ENCODE measurements at regions not wholly inside any gene's neighbourhood (a gene's known extent, or its start where the extent isn't known, plus 50 kb on each side); places are given as distances from the start of the nearest gene placed in this dataset.

DNA sequence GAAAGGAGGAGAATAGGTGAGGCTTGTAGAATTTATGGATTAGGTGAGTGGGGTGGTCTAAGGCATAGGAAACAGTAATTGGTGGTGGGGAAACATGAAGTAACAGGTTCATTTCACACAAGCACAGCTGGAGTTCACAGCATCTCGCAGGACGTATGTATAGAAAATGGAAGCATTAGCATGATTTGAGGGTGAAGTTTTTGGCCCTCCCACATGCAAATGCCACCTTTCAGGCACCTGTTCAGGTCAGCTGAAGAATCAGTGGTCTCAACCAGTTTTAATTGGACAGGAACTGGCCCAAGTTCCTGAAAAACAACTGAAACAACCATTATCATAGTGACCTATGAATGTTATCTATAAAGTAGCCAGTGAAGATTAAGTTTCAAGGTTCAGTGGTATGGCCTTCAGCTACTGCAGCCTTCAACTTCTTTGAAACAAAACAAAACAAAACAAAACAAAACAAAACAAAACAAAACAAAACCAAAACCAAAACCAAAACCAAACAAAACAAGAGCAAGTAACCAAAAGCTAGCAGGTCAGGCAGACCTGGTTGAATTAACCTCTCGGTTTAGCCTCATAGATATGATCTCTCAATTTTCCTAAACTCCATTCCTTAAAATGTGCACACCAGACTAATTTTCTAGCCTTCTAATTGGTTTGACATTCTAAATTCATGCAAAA is 102.1 kb upstream of the SPHKAP start:
- H3F3A ChIP-seq (ENCODE audit: low read depth), result no peaks in the 10 kb centered on the region
- no peaks in the 10 kb centered on the region for H3K4me1 ChIP-seq (ENCODE audit: insufficient read depth, low read length, poor library complexity, severe bottlenecking)
- H3K27me3 ChIP-seq (ENCODE audit: insufficient read depth, low read length, poor library complexity, severe bottlenecking), result no peaks in the 10 kb centered on the region
- no peaks in the 10 kb centered on the region for H3K9me3 ChIP-seq (ENCODE audit: insufficient read depth, low read depth, low read length)
- TF ChIP-seq, protein P1, sequence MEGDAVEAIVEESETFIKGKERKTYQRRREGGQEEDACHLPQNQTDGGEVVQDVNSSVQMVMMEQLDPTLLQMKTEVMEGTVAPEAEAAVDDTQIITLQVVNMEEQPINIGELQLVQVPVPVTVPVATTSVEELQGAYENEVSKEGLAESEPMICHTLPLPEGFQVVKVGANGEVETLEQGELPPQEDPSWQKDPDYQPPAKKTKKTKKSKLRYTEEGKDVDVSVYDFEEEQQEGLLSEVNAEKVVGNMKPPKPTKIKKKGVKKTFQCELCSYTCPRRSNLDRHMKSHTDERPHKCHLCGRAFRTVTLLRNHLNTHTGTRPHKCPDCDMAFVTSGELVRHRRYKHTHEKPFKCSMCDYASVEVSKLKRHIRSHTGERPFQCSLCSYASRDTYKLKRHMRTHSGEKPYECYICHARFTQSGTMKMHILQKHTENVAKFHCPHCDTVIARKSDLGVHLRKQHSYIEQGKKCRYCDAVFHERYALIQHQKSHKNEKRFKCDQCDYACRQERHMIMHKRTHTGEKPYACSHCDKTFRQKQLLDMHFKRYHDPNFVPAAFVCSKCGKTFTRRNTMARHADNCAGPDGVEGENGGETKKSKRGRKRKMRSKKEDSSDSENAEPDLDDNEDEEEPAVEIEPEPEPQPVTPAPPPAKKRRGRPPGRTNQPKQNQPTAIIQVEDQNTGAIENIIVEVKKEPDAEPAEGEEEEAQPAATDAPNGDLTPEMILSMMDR (conservative IDR thresholded peaks at IDR 0.05; ENCODE audit: low read length), result no peak
- no peak for TF ChIP-seq EZH2phosphoT487 (IDR thresholded peaks at IDR 0.05; ENCODE audit: borderline replicate concordance)
- no peak overlapping the region for H3K4me2 ChIP-seq (ENCODE audit: low read depth, low read length, poor library complexity, severe bottlenecking)
- H3K9ac ChIP-seq (ENCODE audit: low read depth, low read length, poor library complexity, severe bottlenecking), result no peak overlapping the region
- no peaks in the 10 kb centered on the region for H3K36me3 ChIP-seq (ENCODE audit: insufficient read depth, low read length)
- no peaks in the 10 kb centered on the region for H3K9me2 ChIP-seq (replicated peaks; ENCODE audit: low read depth, low read length)
- no peak overlapping the region for H2AFZ ChIP-seq (ENCODE audit: low read length)
- H3K4me3 ChIP-seq (ENCODE audit: low read length, poor library complexity, severe bottlenecking), result no peak overlapping the region
- no peaks in the 10 kb centered on the region for H4K20me1 ChIP-seq (ENCODE audit: insufficient read depth, low read length, poor library complexity, severe bottlenecking)
- no peaks in the 10 kb centered on the region for H3K79me2 ChIP-seq (ENCODE audit: insufficient read depth, low read length)

DNA sequence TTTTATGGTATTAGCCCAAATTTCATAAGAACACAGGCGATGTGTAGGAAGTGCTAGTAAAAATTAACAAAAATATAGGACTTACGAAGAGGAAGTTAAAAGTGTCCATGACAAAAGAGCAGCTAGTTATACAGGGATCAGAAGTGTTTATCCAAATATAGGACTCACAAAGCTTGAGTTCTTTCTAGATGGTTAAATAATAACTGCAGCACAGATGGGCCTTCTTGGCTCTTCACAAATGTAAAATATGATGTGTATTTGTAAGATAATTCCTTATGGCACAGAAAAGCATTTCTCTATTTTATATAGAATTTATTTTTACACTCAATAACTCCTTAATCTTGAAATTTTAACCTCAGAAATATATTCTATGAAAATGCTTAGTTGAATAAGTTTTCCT is 100.9 kb upstream of the SPHKAP start:
- H3K36me3 ChIP-seq (ENCODE audit: insufficient read depth, low read length), result no peaks in the 10 kb centered on the region
- no peak overlapping the region for H3K4me2 ChIP-seq (ENCODE audit: low read depth, low read length, poor library complexity, severe bottlenecking)
- H2AFZ ChIP-seq (ENCODE audit: low read length), result no peak overlapping the region
- no peaks in the 10 kb centered on the region for H3K9me2 ChIP-seq (replicated peaks; ENCODE audit: low read depth, low read length)
- H3K79me2 ChIP-seq (ENCODE audit: insufficient read depth, low read length), result no peaks in the 10 kb centered on the region
- no peaks in the 10 kb centered on the region for H3F3A ChIP-seq (ENCODE audit: low read depth)
- H4K20me1 ChIP-seq (ENCODE audit: insufficient read depth, low read length, poor library complexity, severe bottlenecking), result no peaks in the 10 kb centered on the region
- no peak overlapping the region for H3K4me3 ChIP-seq (ENCODE audit: low read length, poor library complexity, severe bottlenecking)
- H3K9me3 ChIP-seq (ENCODE audit: insufficient read depth, low read depth, low read length), result no peaks in the 10 kb centered on the region
- H3K27me3 ChIP-seq (ENCODE audit: insufficient read depth, low read length, poor library complexity, severe bottlenecking), result no peaks in the 10 kb centered on the region
- no peak for TF ChIP-seq EZH2phosphoT487 (IDR thresholded peaks at IDR 0.05; ENCODE audit: borderline replicate concordance)
- TF ChIP-seq, protein P1 (conservative IDR thresholded peaks at IDR 0.05; ENCODE audit: low read length), result no peak
- H3K9ac ChIP-seq (ENCODE audit: low read depth, low read length, poor library complexity, severe bottlenecking), result no peak overlapping the region
- H3K4me1 ChIP-seq (ENCODE audit: insufficient read depth, low read length, poor library complexity, severe bottlenecking), result no peaks in the 10 kb centered on the region

DNA sequence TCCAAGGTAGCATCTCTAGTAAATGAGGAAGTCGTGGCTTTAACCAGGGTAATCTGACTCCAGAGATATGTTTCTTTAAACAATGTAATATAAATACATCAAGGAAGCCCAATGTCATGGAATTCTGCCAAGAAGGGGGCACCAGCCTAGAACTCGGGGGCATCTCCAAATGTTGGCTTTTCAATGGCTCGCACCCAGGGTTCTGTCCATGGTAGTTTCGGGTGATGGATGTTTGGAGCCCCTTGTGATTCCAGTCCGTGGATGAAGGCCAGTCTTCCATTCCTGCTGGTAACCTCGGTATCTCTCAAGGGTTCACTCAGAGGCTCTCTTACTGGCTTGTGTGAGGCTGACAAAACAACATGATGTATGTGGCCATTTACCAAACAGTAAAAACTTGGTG is 91.7 kb upstream of the SPHKAP start:
- no peaks in the 10 kb centered on the region for H3K9me2 ChIP-seq (replicated peaks; ENCODE audit: low read depth, low read length)
- H3K9me3 ChIP-seq (ENCODE audit: insufficient read depth, low read depth, low read length), result no peaks in the 10 kb centered on the region
- H3K79me2 ChIP-seq (ENCODE audit: insufficient read depth, low read length), result no peaks in the 10 kb centered on the region
- no peak overlapping the region for H3K9ac ChIP-seq (ENCODE audit: low read depth, low read length, poor library complexity, severe bottlenecking)
- H3K36me3 ChIP-seq (ENCODE audit: insufficient read depth, low read length), result no peaks in the 10 kb centered on the region
- TF ChIP-seq, protein P1 (conservative IDR thresholded peaks at IDR 0.05; ENCODE audit: low read length), result no peak
- no peak for TF ChIP-seq EZH2phosphoT487 (IDR thresholded peaks at IDR 0.05; ENCODE audit: borderline replicate concordance)
- H3K4me2 ChIP-seq (ENCODE audit: low read depth, low read length, poor library complexity, severe bottlenecking), result no peak overlapping the region
- H3K4me3 ChIP-seq (ENCODE audit: low read length, poor library complexity, severe bottlenecking), result no peak overlapping the region
- no peaks in the 10 kb centered on the region for H3F3A ChIP-seq (ENCODE audit: low read depth)
- H3K27me3 ChIP-seq (ENCODE audit: insufficient read depth, low read length, poor library complexity, severe bottlenecking), result no peaks in the 10 kb centered on the region
- H2AFZ ChIP-seq (ENCODE audit: low read length), result no peak overlapping the region
- H4K20me1 ChIP-seq (ENCODE audit: insufficient read depth, low read length, poor library complexity, severe bottlenecking), result no peaks in the 10 kb centered on the region
- no peaks in the 10 kb centered on the region for H3K4me1 ChIP-seq (ENCODE audit: insufficient read depth, low read length, poor library complexity, severe bottlenecking)

Measured in Loucy (cell line).